ENCODE measurements at regions not wholly inside any gene's neighbourhood (a gene's known extent, or its start where the extent isn't known, plus 50 kb on each side); places are given as distances from the start of the nearest gene placed in this dataset.

GRCh38 chr10:90344226-90344625, 513.6 kb downstream of the HTR7 start:
- DNase-seq, result no peak

- DNase-seq, result no peak
Measured at GRCh38 chr10:90347239-90347638, 510.6 kb downstream of the HTR7 start.

DNA sequence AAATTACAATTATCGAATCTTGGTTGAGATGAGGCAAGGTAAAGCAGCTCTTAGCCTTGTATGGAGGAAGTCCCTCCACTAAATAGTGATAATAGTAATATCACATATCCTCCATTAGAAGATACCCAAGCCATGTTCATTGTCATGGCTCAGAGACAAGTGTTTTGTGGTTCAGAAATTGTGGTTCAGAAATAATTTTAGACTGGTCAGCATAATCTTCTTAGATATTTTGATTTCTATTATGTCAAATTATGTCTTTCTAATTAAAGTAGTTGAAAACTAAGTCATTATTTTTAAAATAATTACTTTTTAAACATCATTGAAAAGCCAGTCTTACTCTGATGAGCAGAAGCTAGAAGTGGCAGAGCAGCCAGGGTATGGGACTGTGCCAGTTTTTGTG, 507.7 kb downstream of the HTR7 start:
- DNase-seq, result no peak

DNA sequence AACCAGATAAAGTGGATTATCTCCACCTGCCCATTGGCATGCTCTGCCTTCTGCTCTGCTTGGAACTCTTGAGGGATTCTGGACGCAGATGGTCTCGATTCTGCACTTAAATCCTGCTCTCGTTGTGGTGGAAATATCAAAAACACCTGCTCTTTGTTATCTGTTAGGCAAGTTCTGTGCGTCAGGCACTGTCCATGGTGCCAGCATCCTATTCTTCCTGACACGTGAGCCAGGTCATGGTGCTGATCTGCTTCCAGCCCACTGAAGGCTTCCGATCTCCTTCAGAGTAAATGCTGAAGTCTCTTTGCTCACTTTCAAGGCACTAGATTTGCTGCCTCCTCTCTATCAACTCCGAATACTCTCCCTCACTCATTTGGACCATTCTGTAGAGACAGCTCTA, 505.6 kb downstream of the HTR7 start:
- no peak for DNase-seq

DNA sequence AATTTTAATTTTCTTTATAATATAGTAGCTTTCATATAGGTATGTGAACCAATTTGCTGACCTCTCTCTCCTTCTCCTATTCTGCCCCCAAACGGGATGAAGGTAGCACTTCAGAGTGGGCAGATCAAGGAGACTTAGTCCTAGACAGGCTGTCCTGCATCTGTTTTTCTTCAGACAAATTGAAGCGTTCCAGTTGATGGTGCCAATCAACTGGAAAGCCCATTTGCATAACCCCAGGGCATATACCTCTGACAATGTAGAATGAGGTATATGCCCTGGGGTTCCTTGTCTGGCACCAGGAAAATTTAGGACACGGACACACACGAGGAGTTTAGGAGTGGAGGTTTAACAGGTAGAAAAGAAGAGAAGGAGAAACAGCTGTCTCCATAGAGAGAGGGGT, 502.9 kb downstream of the HTR7 start:
- DNase-seq, result no peak

DNA sequence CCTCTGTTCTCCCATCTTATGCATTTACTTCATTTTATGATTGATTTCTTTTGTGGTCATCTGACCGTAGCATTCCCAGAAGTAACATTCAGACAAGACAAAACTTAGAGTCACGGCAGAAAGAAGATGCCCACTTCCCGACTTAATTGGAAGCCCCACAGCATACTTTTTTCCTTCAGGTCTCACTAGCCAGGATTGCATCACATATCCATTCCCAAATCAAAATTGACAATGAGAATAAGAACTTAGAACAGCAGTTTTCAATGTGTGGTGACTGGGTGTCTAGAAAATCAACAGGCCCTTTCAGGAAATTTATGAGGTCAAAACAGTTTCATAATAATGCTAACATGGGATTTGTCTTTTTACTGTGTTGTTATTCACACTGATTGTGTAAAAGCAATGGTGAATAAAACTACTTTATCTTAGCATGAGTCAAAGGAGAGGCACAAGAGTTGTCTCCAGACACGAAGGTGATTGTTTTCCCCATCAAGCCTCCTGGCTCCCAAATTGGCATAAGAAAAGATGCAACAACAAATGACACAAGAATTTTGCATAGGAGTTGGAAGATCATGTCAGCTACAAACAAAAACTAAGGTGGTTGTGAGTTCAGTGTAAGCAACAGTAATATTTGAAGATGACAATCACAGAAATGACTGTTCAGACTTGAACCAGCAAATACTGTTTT, 493.9 kb downstream of the HTR7 start:
- DNase-seq, result no peak

- no peak for DNase-seq
Measured at GRCh38 chr10:90372451-90372850, 485.4 kb downstream of the HTR7 start.

DNA sequence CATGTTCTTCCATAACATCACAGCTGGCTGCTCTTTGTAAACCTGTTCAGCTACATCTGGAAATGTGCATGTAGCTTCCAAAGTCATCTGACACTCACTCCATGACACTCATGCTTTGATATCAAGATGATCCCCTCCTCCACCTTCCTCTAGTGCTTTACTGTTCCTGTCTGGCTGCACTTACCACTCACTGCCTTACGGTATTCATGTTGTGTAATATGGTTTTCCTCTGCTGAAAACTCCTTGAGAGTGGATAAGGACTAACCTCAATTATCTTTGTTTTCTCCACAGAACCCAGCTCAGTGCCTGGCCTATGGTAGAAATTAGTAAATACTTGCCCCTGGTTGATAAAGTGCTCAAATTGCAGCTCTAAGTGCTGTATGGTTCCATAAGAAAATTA, 483.9 kb downstream of the HTR7 start:
- DNase-seq, result no peak

DNA sequence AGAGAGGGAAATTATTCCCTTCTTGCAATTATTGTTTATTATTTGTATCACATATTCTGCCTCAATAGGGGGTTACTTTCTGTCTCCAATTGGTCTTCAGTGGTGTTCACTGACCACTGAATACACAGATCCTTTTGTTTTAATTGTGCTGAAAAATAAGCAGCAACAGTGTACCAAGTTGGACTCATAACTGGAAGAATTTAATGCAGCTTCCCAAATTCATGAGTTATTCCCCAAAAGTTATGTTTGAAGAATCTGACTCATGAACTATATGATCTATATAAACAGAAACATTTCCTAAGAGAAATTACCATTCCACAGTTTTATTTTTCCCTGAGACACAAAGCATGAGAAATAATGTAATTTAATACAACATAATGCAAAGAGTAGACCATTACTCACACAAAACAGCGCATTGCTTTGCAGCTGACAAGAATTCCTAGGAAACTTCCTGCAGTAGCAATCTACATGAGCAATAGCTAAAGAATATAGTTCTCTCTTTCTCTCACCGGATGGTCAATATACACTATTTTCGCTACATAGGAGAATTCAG, 479.2 kb downstream of the HTR7 start:
- no peak for DNase-seq

- DNase-seq, result no peak
Measured at GRCh38 chr10:90381468-90381867, 476.4 kb downstream of the HTR7 start.

DNA sequence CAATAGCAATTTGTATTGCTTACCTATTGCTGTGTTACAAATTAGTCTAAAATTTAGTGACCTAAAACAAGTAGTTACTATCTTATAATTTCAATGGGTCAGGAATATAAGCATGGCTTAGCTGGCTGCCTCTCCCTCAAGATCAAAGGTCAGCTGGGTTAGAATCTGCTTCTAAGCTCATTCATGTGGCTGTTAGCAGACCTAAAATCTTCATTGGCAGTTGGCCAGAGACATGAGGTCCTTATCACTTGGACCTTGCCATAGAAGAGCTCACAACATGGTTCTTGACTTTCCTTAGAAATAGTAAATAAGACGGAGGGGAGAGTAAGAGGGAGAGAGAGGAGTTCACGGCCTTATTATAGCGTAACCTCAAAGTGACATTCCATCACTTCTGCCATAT, 468.0 kb downstream of the HTR7 start:
- no peak for DNase-seq

- no peak for DNase-seq
Measured at GRCh38 chr10:90394311-90394710, 463.5 kb downstream of the HTR7 start.

GRCh38 chr10:90396721-90397120, 461.1 kb downstream of the HTR7 start:
- DNase-seq, result no peak

DNA sequence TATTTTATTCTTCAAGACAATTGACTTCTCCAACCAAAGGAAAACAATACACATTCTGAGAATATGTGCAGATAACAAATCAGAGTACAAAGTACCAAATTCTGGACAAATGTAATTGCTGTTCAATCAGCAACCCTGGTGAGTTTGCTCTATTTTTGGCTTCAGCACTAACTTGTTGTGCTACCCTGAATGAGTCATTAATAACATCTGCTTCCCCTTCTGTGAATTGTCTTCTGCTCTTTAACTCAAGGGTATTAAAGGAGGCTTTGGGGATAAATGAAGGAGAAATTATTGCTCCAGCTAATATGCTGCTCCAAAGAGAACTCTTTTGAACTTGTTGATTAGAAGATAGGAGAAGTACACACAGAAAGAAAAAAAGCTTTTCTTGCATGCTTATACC, 459.3 kb downstream of the HTR7 start:
- DNase-seq, result peak; percentile 83

DNA sequence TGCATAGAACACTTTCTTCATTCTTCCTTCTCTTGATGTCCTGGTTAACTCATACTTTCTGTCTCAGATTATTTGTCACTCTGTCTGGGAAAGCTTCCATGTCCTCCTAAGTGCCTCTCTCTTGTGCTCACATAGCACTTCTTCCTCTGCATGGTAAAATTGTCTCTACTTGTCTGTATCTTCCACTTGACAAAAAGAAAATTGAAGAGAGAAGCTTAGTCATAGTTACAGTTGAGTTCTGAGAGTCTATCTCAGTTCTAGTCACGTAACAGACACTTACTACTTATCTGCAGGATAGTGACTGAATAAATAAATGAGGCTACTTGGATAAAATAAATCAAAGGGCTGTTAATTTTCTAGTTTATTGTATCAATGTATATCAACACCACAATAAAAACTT, 458.1 kb downstream of the HTR7 start:
- no peak for DNase-seq

DNA sequence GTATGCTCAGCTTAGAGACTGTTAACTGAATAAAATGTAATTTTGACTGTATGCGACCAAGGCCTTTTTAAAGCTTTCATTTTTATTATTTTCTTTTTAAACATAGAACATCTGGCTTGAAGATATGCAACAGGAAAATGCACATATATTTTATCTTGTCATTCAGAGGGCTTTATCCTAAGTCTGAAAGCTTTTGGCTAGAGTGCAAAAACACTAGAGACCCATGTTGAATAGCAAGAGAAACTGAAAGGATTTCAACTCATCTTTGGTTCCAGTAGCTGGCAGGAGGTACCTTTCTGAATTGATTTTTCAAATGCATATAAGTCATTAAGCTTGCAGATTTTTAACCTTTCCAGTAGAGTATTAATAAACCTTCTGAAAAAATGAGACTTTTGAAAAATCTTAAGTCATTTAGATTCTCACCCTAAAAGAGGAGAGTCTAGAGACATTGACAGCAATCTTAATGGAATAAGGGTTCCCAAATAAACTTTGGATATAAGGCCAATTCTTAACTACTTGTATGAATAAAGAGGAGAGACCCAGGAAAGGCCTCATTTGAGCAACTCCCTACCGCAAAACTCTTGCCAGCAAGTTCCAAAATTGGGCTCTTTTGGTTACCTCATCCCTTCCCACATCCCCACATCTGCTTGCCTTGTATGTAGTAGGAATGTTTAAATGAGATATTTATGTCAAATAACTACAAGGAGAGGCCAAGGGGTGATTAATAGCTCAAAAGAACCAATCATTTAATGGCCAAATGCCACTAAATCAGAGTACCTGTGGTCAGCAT, 454.4 kb downstream of the HTR7 start:
- DNase-seq, result peak; percentile 10

DNA sequence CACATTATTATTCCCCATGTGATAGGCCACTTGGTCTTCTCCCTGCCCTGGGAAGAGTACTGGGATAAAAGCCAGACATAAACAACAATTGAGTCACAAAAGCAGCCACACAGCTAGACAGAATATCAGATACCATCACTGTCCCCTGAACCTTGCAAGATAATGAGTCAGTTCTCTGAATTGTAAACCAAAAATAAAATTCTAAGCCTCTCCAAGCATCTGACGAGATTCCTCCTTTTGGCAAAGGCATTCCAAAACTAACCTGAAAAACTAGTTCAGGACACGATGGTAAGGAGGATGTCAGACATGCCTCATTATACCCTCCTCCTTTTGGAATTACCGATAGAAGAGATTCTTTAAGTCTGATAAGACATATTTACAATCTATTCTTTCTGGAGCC, 450.7 kb downstream of the HTR7 start:
- no peak for DNase-seq

- DNase-seq, result no peak
Measured at GRCh38 chr10:90407851-90408250, 450.0 kb downstream of the HTR7 start.

DNA sequence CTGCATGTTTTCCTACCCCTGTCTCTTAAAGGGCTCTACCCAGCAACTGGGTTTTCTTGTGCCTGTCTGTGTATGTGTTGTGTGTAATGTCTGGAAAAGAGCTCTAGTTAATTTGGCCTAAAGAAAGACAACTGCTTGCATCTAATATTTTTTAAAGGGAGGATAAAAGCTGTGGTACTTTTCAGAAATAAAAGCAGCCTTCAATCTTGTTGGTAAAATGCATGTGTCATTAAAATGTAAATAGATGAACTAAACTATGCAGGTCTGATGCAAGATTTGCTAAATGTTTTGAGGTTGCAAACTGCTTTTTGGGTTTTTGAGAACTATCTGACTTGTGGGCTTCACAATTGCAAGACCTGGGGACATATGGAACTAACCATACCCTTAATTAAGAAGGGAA, 445.3 kb downstream of the HTR7 start:
- no peak for DNase-seq

- no peak for DNase-seq
Measured at GRCh38 chr10:90413196-90413595, 444.6 kb downstream of the HTR7 start.

GRCh38 chr10:90414926-90415325, 442.9 kb downstream of the HTR7 start:
- no peak for DNase-seq

- DNase-seq, result no peak
Measured at GRCh38 chr10:90417029-90417428, 440.8 kb downstream of the HTR7 start.

DNA sequence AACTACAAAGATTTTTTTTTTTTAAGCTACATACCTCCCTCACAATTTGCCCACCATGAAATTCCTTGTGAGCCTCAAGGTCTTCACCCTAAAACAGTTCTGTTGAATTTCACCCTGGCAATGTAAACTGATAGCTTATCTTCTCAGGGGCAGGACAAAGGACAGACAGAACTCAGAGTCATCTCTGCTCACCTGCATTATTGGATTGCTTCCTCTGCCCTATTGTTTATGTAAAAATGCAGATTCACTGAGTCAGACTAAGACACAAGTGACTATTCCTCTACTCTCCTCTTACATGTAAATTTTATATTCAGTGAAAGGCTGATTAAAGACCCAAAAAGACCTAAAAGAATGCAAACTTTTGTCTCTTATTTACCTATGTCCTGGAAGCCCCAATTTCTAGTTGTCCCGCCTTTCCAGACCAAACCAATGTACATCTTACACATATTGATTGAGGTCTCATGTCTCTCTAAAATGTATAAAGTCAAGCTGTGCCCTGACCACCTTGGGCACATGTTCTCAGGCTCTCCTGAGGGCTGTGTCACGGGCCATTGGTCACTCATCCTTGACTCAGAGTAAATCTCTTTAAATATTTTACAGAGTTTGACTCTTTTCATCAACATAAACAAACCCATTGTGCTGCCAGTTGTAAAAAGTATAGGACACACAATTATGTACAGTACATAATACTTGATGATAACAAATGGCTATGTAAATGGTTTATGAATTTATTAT, 440.2 kb downstream of the HTR7 start:
- no peak for DNase-seq

All from NCI-H446 treated with DMSO at 0.1 percent for 48 hours (cell line).